SHP77 (cell line): ENCODE measurements at regions not wholly inside any gene's neighbourhood (a gene's known extent, or its start where the extent isn't known, plus 50 kb on each side); places are given as distances from the start of the nearest gene placed in this dataset.
"Not testable (repeated sequence)": the region's sequence is repeated elsewhere in the genome, so short reads cannot be mapped to it uniquely, and the experiment has no call there.

Experiments
- DNase-seq, 2 experiments: peaks; one replicate each; lab custom pipeline; 2025; lab: John Stamatoyannopoulos, UW

GRCh38 chr6:99141906-99142305, 194.2 kb upstream of the FBXL4 start:
- not testable (repeated sequence) for DNase-seq

- no peak for DNase-seq
Observed at GRCh38 chr6:99138445-99138844, 190.7 kb upstream of the FBXL4 start.

- DNase-seq, result no peak
Observed at GRCh38 chr6:99137314-99137713, 189.6 kb upstream of the FBXL4 start.

GRCh38 chr6:99136488-99136887, 188.7 kb upstream of the FBXL4 start:
- DNase-seq, result no peak

- no peak for DNase-seq
Observed at GRCh38 chr6:99132026-99132635, 184.4 kb upstream of the FBXL4 start.

- DNase-seq, result no peak
Observed at GRCh38 chr6:99130897-99131873, 183.4 kb upstream of the FBXL4 start.

GRCh38 chr6:99129835-99130234, 182.1 kb upstream of the FBXL4 start:
- no peak for DNase-seq

- DNase-seq, result no peak
Observed at GRCh38 chr6:99121748-99122147, 174.0 kb upstream of the FBXL4 start.

- no peak for DNase-seq
Observed at GRCh38 chr6:99120641-99121040, 172.9 kb upstream of the FBXL4 start.

GRCh38 chr6:99119109-99120031, 171.6 kb upstream of the FBXL4 start:
- DNase-seq, result peak; percentile 25 to 39

- no peak for DNase-seq
Observed at GRCh38 chr6:99114769-99115406, 167.1 kb upstream of the FBXL4 start.

GRCh38 chr6:99111590-99111989, 163.8 kb upstream of the FBXL4 start:
- DNase-seq, result no peak

- no peak for DNase-seq
Observed at GRCh38 chr6:99110029-99110428, 162.3 kb upstream of the FBXL4 start.

- DNase-seq, result no peak
Observed at GRCh38 chr6:99104218-99104617, 156.5 kb upstream of the FBXL4 start.

GRCh38 chr6:99099243-99099642, 151.5 kb upstream of the FBXL4 start:
- no peak for DNase-seq

GRCh38 chr6:99096170-99096569, 148.4 kb upstream of the FBXL4 start:
- DNase-seq, result no peak

- DNase-seq, result no peak
Observed at GRCh38 chr6:99093456-99094190, 145.9 kb upstream of the FBXL4 start.

- DNase-seq, result no peak
Observed at GRCh38 chr6:99092461-99092860, 144.7 kb upstream of the FBXL4 start.

GRCh38 chr6:99091985-99092384, 144.2 kb upstream of the FBXL4 start:
- DNase-seq, result no peak

- DNase-seq, result no peak
Observed at GRCh38 chr6:99080191-99080590, 132.4 kb upstream of the FBXL4 start.

GRCh38 chr6:99079058-99079457, 131.3 kb upstream of the FBXL4 start:
- DNase-seq, result no peak
